ENCODE measurements at regions not wholly inside any gene's neighbourhood (a gene's known extent, or its start where the extent isn't known, plus 50 kb on each side); places are given as distances from the start of the nearest gene placed in this dataset.

GRCh38 chr18:22840606-22841144 lies 92.5 kb upstream of the RBBP8 start:
- no peaks in the 10 kb centered on the region for H3K9me3 ChIP-seq (ENCODE audit: control insufficient read depth, low read length)
- no peaks in the 10 kb centered on the region for H3K27me3 ChIP-seq (replicated peaks; ENCODE audit: control insufficient read depth, insufficient read depth, low read length)
- H3K36me3 ChIP-seq (ENCODE audit: control insufficient read depth, insufficient read depth, low read length, severe bottlenecking): no peaks in the 10 kb centered on the region
- DNase-seq (ENCODE audit: low read depth): peak; percentile 71
- H3K9ac ChIP-seq (ENCODE audit: low read length): no peak overlapping the region
- H3K4me1 ChIP-seq (ENCODE audit: control insufficient read depth, insufficient read depth, low read length): peaks cover 12% of the 10 kb centered on the region
- no peak overlapping the region for H3K4me3 ChIP-seq (ENCODE audit: low read length)

GRCh38 chr18:22841840-22842239 lies 91.3 kb upstream of the RBBP8 start:
- H3K36me3 ChIP-seq (ENCODE audit: control insufficient read depth, insufficient read depth, low read length, severe bottlenecking): no peaks in the 10 kb centered on the region
- H3K9ac ChIP-seq (ENCODE audit: low read length): no peak overlapping the region
- no peaks in the 10 kb centered on the region for H3K9me3 ChIP-seq (ENCODE audit: control insufficient read depth, low read length)
- peak; percentile 82 for DNase-seq (ENCODE audit: low read depth)
- H3K4me3 ChIP-seq (ENCODE audit: low read length): no peak overlapping the region
- H3K4me1 ChIP-seq (ENCODE audit: control insufficient read depth, insufficient read depth, low read length): peaks cover 19% of the 10 kb centered on the region
- H3K27me3 ChIP-seq (replicated peaks; ENCODE audit: control insufficient read depth, insufficient read depth, low read length): no peaks in the 10 kb centered on the region

- Histone ChIP-seq H3K36me3 (ENCODE audit: control insufficient read depth, insufficient read depth, low read length, severe bottlenecking) (no peaks in the 10 kb centered on the region), H3K9ac (ENCODE audit: low read length) (no peak overlapping the region), H3K27me3 (replicated peaks; ENCODE audit: control insufficient read depth, insufficient read depth, low read length) (no peaks in the 10 kb centered on the region), H3K4me1 (ENCODE audit: control insufficient read depth, insufficient read depth, low read length) (peaks cover 38% of the 10 kb centered on the region), H3K9me3 (ENCODE audit: control insufficient read depth, low read length) (no peaks in the 10 kb centered on the region), H3K4me3 (ENCODE audit: low read length) (no peak overlapping the region)
- no peak for DNase-seq (ENCODE audit: low read depth)
Measured at GRCh38 chr18:22844190-22844589, 88.9 kb upstream of the RBBP8 start.

- DNase-seq (ENCODE audit: low read depth): no peak
- no peaks in the 10 kb centered on the region for H3K36me3 ChIP-seq (ENCODE audit: control insufficient read depth, insufficient read depth, low read length, severe bottlenecking)
- H3K9me3 ChIP-seq (ENCODE audit: control insufficient read depth, low read length): no peaks in the 10 kb centered on the region
- H3K27me3 ChIP-seq (replicated peaks; ENCODE audit: control insufficient read depth, insufficient read depth, low read length): no peaks in the 10 kb centered on the region
- H3K4me1 ChIP-seq (ENCODE audit: control insufficient read depth, insufficient read depth, low read length): peaks cover 38% of the 10 kb centered on the region
- H3K4me3 ChIP-seq (ENCODE audit: low read length): no peak overlapping the region
- H3K9ac ChIP-seq (ENCODE audit: low read length): no peak overlapping the region
Measured at GRCh38 chr18:22844628-22845027, 88.5 kb upstream of the RBBP8 start.

GRCh38 chr18:22846088-22846683 lies 86.9 kb upstream of the RBBP8 start:
- H3K36me3 ChIP-seq (ENCODE audit: control insufficient read depth, insufficient read depth, low read length, severe bottlenecking): no peaks in the 10 kb centered on the region
- peak overlapping the region; percentile 52 for H3K9ac ChIP-seq (ENCODE audit: low read length)
- H3K4me1 ChIP-seq (ENCODE audit: control insufficient read depth, insufficient read depth, low read length): peaks cover 38% of the 10 kb centered on the region
- DNase-seq (ENCODE audit: low read depth): peak; percentile 52
- H3K4me3 ChIP-seq (ENCODE audit: low read length): no peak overlapping the region
- no peaks in the 10 kb centered on the region for H3K9me3 ChIP-seq (ENCODE audit: control insufficient read depth, low read length)
- H3K27me3 ChIP-seq (replicated peaks; ENCODE audit: control insufficient read depth, insufficient read depth, low read length): no peaks in the 10 kb centered on the region

- Histone ChIP-seq H3K9me3 (ENCODE audit: control insufficient read depth, low read length) (no peaks in the 10 kb centered on the region), H3K4me3 (ENCODE audit: low read length) (no peak overlapping the region), H3K27me3 (replicated peaks; ENCODE audit: control insufficient read depth, insufficient read depth, low read length) (no peaks in the 10 kb centered on the region), H3K36me3 (ENCODE audit: control insufficient read depth, insufficient read depth, low read length, severe bottlenecking) (no peaks in the 10 kb centered on the region), H3K4me1 (ENCODE audit: control insufficient read depth, insufficient read depth, low read length) (peaks cover 38% of the 10 kb centered on the region), H3K9ac (ENCODE audit: low read length) (peak overlapping the region; percentile 52)
- DNase-seq (ENCODE audit: low read depth): no peak
Measured at GRCh38 chr18:22846697-22847096, 86.4 kb upstream of the RBBP8 start.

- DNase-seq (ENCODE audit: low read depth): peak; percentile 82
- H3K9me3 ChIP-seq (ENCODE audit: control insufficient read depth, low read length): no peaks in the 10 kb centered on the region
- no peaks in the 10 kb centered on the region for H3K27me3 ChIP-seq (replicated peaks; ENCODE audit: control insufficient read depth, insufficient read depth, low read length)
- H3K4me1 ChIP-seq (ENCODE audit: control insufficient read depth, insufficient read depth, low read length): peaks cover 38% of the 10 kb centered on the region
- H3K36me3 ChIP-seq (ENCODE audit: control insufficient read depth, insufficient read depth, low read length, severe bottlenecking): no peaks in the 10 kb centered on the region
- H3K9ac ChIP-seq (ENCODE audit: low read length): peak overlapping the region; percentile 52
- H3K4me3 ChIP-seq (ENCODE audit: low read length): peak overlapping the region; percentile 14
Measured at GRCh38 chr18:22847392-22847791, 85.7 kb upstream of the RBBP8 start.

- H3K4me3 ChIP-seq (ENCODE audit: low read length): peak overlapping the region; percentile 14
- H3K27me3 ChIP-seq (replicated peaks; ENCODE audit: control insufficient read depth, insufficient read depth, low read length): no peaks in the 10 kb centered on the region
- peak; percentile 34 for DNase-seq (ENCODE audit: low read depth)
- peaks cover 38% of the 10 kb centered on the region for H3K4me1 ChIP-seq (ENCODE audit: control insufficient read depth, insufficient read depth, low read length)
- peak overlapping the region; percentile 45 for H3K9ac ChIP-seq (ENCODE audit: low read length)
- no peaks in the 10 kb centered on the region for H3K9me3 ChIP-seq (ENCODE audit: control insufficient read depth, low read length)
- no peaks in the 10 kb centered on the region for H3K36me3 ChIP-seq (ENCODE audit: control insufficient read depth, insufficient read depth, low read length, severe bottlenecking)
Measured at GRCh38 chr18:22847867-22848451, 85.2 kb upstream of the RBBP8 start.

GRCh38 chr18:22848615-22849014 lies 84.5 kb upstream of the RBBP8 start:
- H3K9ac ChIP-seq (ENCODE audit: low read length): no peak overlapping the region
- no peaks in the 10 kb centered on the region for H3K27me3 ChIP-seq (replicated peaks; ENCODE audit: control insufficient read depth, insufficient read depth, low read length)
- no peak overlapping the region for H3K4me3 ChIP-seq (ENCODE audit: low read length)
- peaks cover 38% of the 10 kb centered on the region for H3K4me1 ChIP-seq (ENCODE audit: control insufficient read depth, insufficient read depth, low read length)
- no peaks in the 10 kb centered on the region for H3K36me3 ChIP-seq (ENCODE audit: control insufficient read depth, insufficient read depth, low read length, severe bottlenecking)
- H3K9me3 ChIP-seq (ENCODE audit: control insufficient read depth, low read length): no peaks in the 10 kb centered on the region
- DNase-seq (ENCODE audit: low read depth): peak; percentile 93

- Histone ChIP-seq H3K36me3 (ENCODE audit: control insufficient read depth, insufficient read depth, low read length, severe bottlenecking) (no peaks in the 10 kb centered on the region), H3K9ac (ENCODE audit: low read length) (no peak overlapping the region), H3K9me3 (ENCODE audit: control insufficient read depth, low read length) (no peaks in the 10 kb centered on the region), H3K4me3 (ENCODE audit: low read length) (no peak overlapping the region), H3K27me3 (replicated peaks; ENCODE audit: control insufficient read depth, insufficient read depth, low read length) (no peaks in the 10 kb centered on the region), H3K4me1 (ENCODE audit: control insufficient read depth, insufficient read depth, low read length) (no peaks in the 10 kb centered on the region)
- no peak for DNase-seq (ENCODE audit: low read depth)
Measured at GRCh38 chr18:22856870-22857269, 76.3 kb upstream of the RBBP8 start.

- Histone ChIP-seq H3K27me3 (replicated peaks; ENCODE audit: control insufficient read depth, insufficient read depth, low read length) (no peaks in the 10 kb centered on the region), H3K4me3 (ENCODE audit: low read length) (no peak overlapping the region), H3K9ac (ENCODE audit: low read length) (no peak overlapping the region), H3K4me1 (ENCODE audit: control insufficient read depth, insufficient read depth, low read length) (no peaks in the 10 kb centered on the region), H3K36me3 (ENCODE audit: control insufficient read depth, insufficient read depth, low read length, severe bottlenecking) (no peaks in the 10 kb centered on the region), H3K9me3 (ENCODE audit: control insufficient read depth, low read length) (no peaks in the 10 kb centered on the region)
- no peak for DNase-seq (ENCODE audit: low read depth)
Measured at GRCh38 chr18:22858121-22858520, 75.0 kb upstream of the RBBP8 start.
